ENCODE measurements at regions not wholly inside any gene's neighbourhood (a gene's known extent, or its start where the extent isn't known, plus 50 kb on each side); places are given as distances from the start of the nearest gene placed in this dataset.

GRCh38 chr7:34207810-34208209 is 302.5 kb downstream of the BMPER start:
- no peak for DNase-seq (ENCODE audit: extremely low read depth, low read depth)
- no peak for TF ChIP-seq CTCF (IDR thresholded peaks at IDR 0.05; ENCODE audit: low read depth, low read length, missing control alignments)
- no peak overlapping the region for H3K4me3 ChIP-seq (replicated peaks; ENCODE audit: low read depth, low read length)

- H3K4me3 ChIP-seq (replicated peaks; ENCODE audit: low read depth, low read length) = no peak overlapping the region
- DNase-seq (ENCODE audit: extremely low read depth, low read depth) = no peak
- no peak for TF ChIP-seq CTCF (IDR thresholded peaks at IDR 0.05; ENCODE audit: low read depth, low read length, missing control alignments)
Measured at GRCh38 chr7:34208878-34209621, 303.7 kb downstream of the BMPER start.

- no peak overlapping the region for H3K4me3 ChIP-seq (replicated peaks; ENCODE audit: low read depth, low read length)
- DNase-seq (ENCODE audit: extremely low read depth, low read depth) = no peak
- no peak for TF ChIP-seq CTCF (IDR thresholded peaks at IDR 0.05; ENCODE audit: low read depth, low read length, missing control alignments)
Measured at GRCh38 chr7:34211018-34211417, 305.7 kb downstream of the BMPER start.

- no peak for TF ChIP-seq CTCF (IDR thresholded peaks at IDR 0.05; ENCODE audit: low read depth, low read length, missing control alignments)
- no peak overlapping the region for H3K4me3 ChIP-seq (replicated peaks; ENCODE audit: low read depth, low read length)
- no peak for DNase-seq (ENCODE audit: extremely low read depth, low read depth)
Measured at GRCh38 chr7:34217972-34218371, 312.6 kb downstream of the BMPER start.

GRCh38 chr7:34219153-34219718 is 313.9 kb downstream of the BMPER start:
- TF ChIP-seq CTCF (IDR thresholded peaks at IDR 0.05; ENCODE audit: low read depth, low read length, missing control alignments) = no peak
- H3K4me3 ChIP-seq (replicated peaks; ENCODE audit: low read depth, low read length) = no peak overlapping the region
- no peak for DNase-seq (ENCODE audit: extremely low read depth, low read depth)

GRCh38 chr7:34220506-34221185 is 315.3 kb downstream of the BMPER start:
- no peak overlapping the region for H3K4me3 ChIP-seq (replicated peaks; ENCODE audit: low read depth, low read length)
- no peak for DNase-seq (ENCODE audit: extremely low read depth, low read depth)
- TF ChIP-seq CTCF (IDR thresholded peaks at IDR 0.05; ENCODE audit: low read depth, low read length, missing control alignments) = no peak

Measured in HFF-Myc (cell line).